SK-N-SH (cell line): ENCODE measurements at regions not wholly inside any gene's neighbourhood (a gene's known extent, or its start where the extent isn't known, plus 50 kb on each side); places are given as distances from the start of the nearest gene placed in this dataset.

ENCODE experiments used
- CTCF ChIA-PET: fragments of 300-600, 350-600 bp; formaldehyde crosslinking; extraction: SDS; loops from one replicate; lab custom pipeline; 2021; lab: Yijun Ruan, JAX
- POLR2A ChIA-PET: fragments of 350-600 bp; sonication (Branson Sonifier 250); formaldehyde crosslinking; extraction: SDS; loops from one replicate; lab custom pipeline; 2020; ENCODE audit warnings: antibody characterized with exemption, inconsistent platforms; lab: Yijun Ruan, JAX
- DNase-seq: peaks from one replicate; pipeline ENCODE4 v3.0.0; 2012
- H2AFZ ChIP-seq: fragments of 200-600 bp; sonication (generic); 2 replicates; pipeline ENCODE4 v1.8.1; 2016; ENCODE audit warnings: antibody characterized with exemption, mild to moderate bottlenecking, low read depth
- H3F3A ChIP-seq: fragments of 200-600 bp; sonication (generic); replicated peaks from 2 replicates; pipeline ENCODE3; 2016; ENCODE audit warnings: antibody characterized with exemption, mild to moderate bottlenecking; ENCODE audit not compliant: insufficient read depth
- H3K27ac ChIP-seq, 2 experiments: fragments of 200-500 bp in 1 of 2; fragments of 200-600 bp in 1 of 2; sonication (Bioruptor generic) in 1 of 2; sonication (generic), shearing (Covaris generic) in 1 of 2; 2 replicates each; pipeline versions ENCODE4 v1.5.1 to v1.6.1; 2014 to 2016; ENCODE audit warnings: low read depth in 2 of 2, inconsistent platforms in 1 of 2, low read length in 1 of 2, mild to moderate bottlenecking in 1 of 2, mixed read lengths in 1 of 2
- H3K27me3 ChIP-seq: fragments of 200-600 bp; sonication (generic), shearing (Covaris generic); 2 replicates; pipeline ENCODE4 v1.6.1; 2016; ENCODE audit warnings: mixed run types; ENCODE audit not compliant: insufficient read depth
- H3K36me3 ChIP-seq, 2 experiments: fragments of 200-500 bp in 1 of 2; fragments of 200-600 bp in 1 of 2; sonication (Bioruptor generic) in 1 of 2; sonication (generic) in 1 of 2; replicated peaks in 1 of 2; 2 replicates each; pipeline versions ENCODE3 to v1.5.1; 2014 to 2016; ENCODE audit warnings: low read length in 1 of 2, mild to moderate bottlenecking in 1 of 2; ENCODE audit not compliant: insufficient read depth in 2 of 2, control insufficient read depth in 1 of 2
- H3K4me1 ChIP-seq, 2 experiments: fragments of 200-500 bp in 1 of 2; fragments of 200-600 bp in 1 of 2; sonication (Bioruptor generic) in 1 of 2; sonication (generic), shearing (Covaris generic) in 1 of 2; 2 replicates each; pipeline versions ENCODE4 v1.5.1 to v1.6.1; 2014 to 2016; ENCODE audit warnings: low read depth in 1 of 2, low read length in 1 of 2, mixed run types in 1 of 2; ENCODE audit not compliant: insufficient read depth in 2 of 2, control insufficient read depth in 1 of 2
- H3K4me2 ChIP-seq: fragments of 200-600 bp; sonication (generic), shearing (Covaris generic); 2 replicates; pipeline ENCODE4 v1.6.1; 2017; ENCODE audit warnings: mixed run types
- H3K4me3 ChIP-seq, 2 experiments: fragments of 200-500 bp in 1 of 2; fragments of 200-600 bp in 1 of 2; sonication (Bioruptor generic) in 1 of 2; sonication (generic), shearing (Covaris generic) in 1 of 2; 2 replicates each; pipeline versions ENCODE4 v1.5.1 to v1.8.1; 2014 to 2016; ENCODE audit warnings: low read depth in 2 of 2, inconsistent platforms in 1 of 2, low read length in 1 of 2, mild to moderate bottlenecking in 1 of 2, mixed read lengths in 1 of 2, moderate library complexity in 1 of 2
- H3K79me2 ChIP-seq: fragments of 200-600 bp; sonication (generic); 2 replicates; pipeline ENCODE4 v1.8.1; 2017; ENCODE audit warnings: mild to moderate bottlenecking; ENCODE audit not compliant: insufficient read depth
- H3K9ac ChIP-seq: fragments of 200-600 bp; sonication (generic); 2 replicates; pipeline ENCODE4 v1.6.1; 2017; ENCODE audit warnings: mixed run types
- H3K9me2 ChIP-seq: fragments of 200-600 bp; sonication (generic); 2 replicates; pipeline ENCODE4 v1.6.1; 2017; ENCODE audit warnings: mixed run types
- H3K9me3 ChIP-seq: fragments of 200-600 bp; sonication (generic); 2 replicates; pipeline ENCODE4 v1.6.1; 2017; ENCODE audit warnings: mixed run types, mild to moderate bottlenecking, moderate library complexity
- H4K20me1 ChIP-seq: fragments of 200-600 bp; sonication (generic); 2 replicates; pipeline ENCODE4 v1.6.1; 2017; ENCODE audit warnings: mild to moderate bottlenecking, mixed run types; ENCODE audit not compliant: insufficient read depth
- CHD2 ChIP-seq: fragments of 150-350 bp; IDR thresholded peaks from 2 replicates; pipeline ENCODE4 v1.6.1; 2018; ENCODE audit warnings: low read length; ENCODE audit not compliant: partially characterized antibody
- EZH2phosphoT487 ChIP-seq: fragments of 200-600 bp; sonication (generic); IDR thresholded peaks from 2 replicates; pipeline ENCODE4 v1.6.1; 2017; ENCODE audit warnings: low read depth, mixed run types, mild to moderate bottlenecking, antibody characterized with exemption, moderate library complexity, borderline replicate concordance
- FOSL2 ChIP-seq: IDR thresholded peaks from 2 replicates; pipeline ENCODE4 v1.4.0; 2012; ENCODE audit warnings: low read depth, mild to moderate bottlenecking, moderate library complexity, borderline replicate concordance
- FOXM1 ChIP-seq: IDR thresholded peaks from 2 replicates; pipeline ENCODE4 v1.4.0; 2012; ENCODE audit warnings: low read depth, mild to moderate bottlenecking
- GATA2 ChIP-seq: sonication (generic); formaldehyde crosslinking; IDR thresholded peaks from 2 replicates; pipeline ENCODE4 v1.5.0; 2020; ENCODE audit warnings: mild to moderate bottlenecking, missing genetic modification reagents
- JUND ChIP-seq: IDR thresholded peaks from 2 replicates; pipeline ENCODE4 v1.4.0; 2012
- MEF2A ChIP-seq: IDR thresholded peaks from 2 replicates; pipeline ENCODE4 v1.4.0; 2012; ENCODE audit warnings: low read depth, borderline replicate concordance
- POLR2AphosphoS5 ChIP-seq: IDR thresholded peaks from 2 replicates; pipeline ENCODE4 v1.6.1; 2012; ENCODE audit warnings: low read depth, low read length
- RAD21 ChIP-seq: IDR thresholded peaks from 2 replicates; pipeline ENCODE4 v1.6.1; 2012; ENCODE audit warnings: mild to moderate bottlenecking, low read length
- RCOR1 ChIP-seq: fragments of 150-350 bp; IDR thresholded peaks from 2 replicates; pipeline ENCODE4 v1.6.1; 2017; ENCODE audit warnings: antibody characterized with exemption, low read length
- RFX5 ChIP-seq: IDR thresholded peaks from 2 replicates; pipeline ENCODE4 v1.6.1; 2012; ENCODE audit warnings: mild to moderate bottlenecking, improper control_type of control experiment, low read length
- RXRA ChIP-seq: IDR thresholded peaks from 2 replicates; pipeline ENCODE4 v1.4.0; 2012; ENCODE audit warnings: low read depth, mild to moderate bottlenecking, borderline replicate concordance
- TAF1 ChIP-seq: IDR thresholded peaks from 2 replicates; pipeline ENCODE4 v1.6.1; 2012; ENCODE audit warnings: low read depth, mild to moderate bottlenecking, low read length, moderate library complexity, borderline replicate concordance
- TEAD4 ChIP-seq: IDR thresholded peaks from 2 replicates; pipeline ENCODE4 v1.4.0; 2012; ENCODE audit warnings: mild to moderate bottlenecking, borderline replicate concordance; ENCODE audit not compliant: insufficient read depth
- YY1 ChIP-seq: IDR thresholded peaks from 2 replicates; pipeline ENCODE4 v1.4.0; 2012; ENCODE audit warnings: low read depth, mild to moderate bottlenecking
- WGBS: methylation state at CpG from one replicate; pipeline ENCODE4 v1.1.6; 2017; ENCODE audit warnings: low lambda C conversion rate; 5-methylcytosine and 5-hydroxymethylcytosine counted together
- TF ChIP-seq, protein P1 (sequence below): fragments of 200-600 bp; sonication (generic); IDR thresholded peaks from 2 replicates; pipeline ENCODE4 v1.6.1; 2017; ENCODE audit warnings: antibody characterized with exemption, mild to moderate bottlenecking, moderate library complexity
- TF ChIP-seq, protein P2 (sequence below): fragments of 150-350 bp; IDR thresholded peaks from 2 replicates; pipeline ENCODE4 v1.6.1; 2016; ENCODE audit warnings: mild to moderate bottlenecking, low read depth, low read length
- TF ChIP-seq, protein P3 (sequence below): IDR thresholded peaks from 2 replicates; pipeline ENCODE4 v1.4.0; 2012; ENCODE audit warnings: low read depth, borderline replicate concordance
- TF ChIP-seq, protein P4 (sequence below): IDR thresholded peaks from 2 replicates; pipeline ENCODE4 v1.4.0; 2012; ENCODE audit warnings: low read depth
- TF ChIP-seq, protein P5 (sequence below): fragments of 150-350 bp; IDR thresholded peaks from 2 replicates; pipeline ENCODE4 v1.6.1; 2017; ENCODE audit warnings: antibody characterized with exemption, low read length, low read depth, borderline replicate concordance

DNA sequence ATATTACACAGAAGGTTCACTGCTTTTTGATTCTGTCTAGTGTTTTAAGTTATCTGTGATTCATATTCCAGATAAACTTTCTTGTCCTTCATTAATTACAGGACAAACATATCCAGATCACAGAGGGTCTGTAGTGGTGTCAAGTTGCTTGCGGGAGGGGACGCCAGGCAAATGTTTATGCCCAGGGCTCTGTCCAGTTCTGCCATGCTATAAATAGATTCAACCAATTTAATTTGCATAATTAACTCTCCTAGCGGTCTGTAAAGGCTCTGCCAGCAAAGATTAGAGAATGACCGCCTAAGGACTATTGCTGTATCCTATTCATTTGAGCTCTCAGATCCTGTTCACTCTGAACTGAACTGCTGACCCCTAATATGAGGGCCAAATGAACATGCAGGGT, 59.7 kb upstream of the TRPC4 start:
- H3K27ac ChIP-seq, result no peak overlapping the region
- H3K79me2 ChIP-seq, result no peaks in the 10 kb centered on the region
- no peaks in the 10 kb centered on the region for H4K20me1 ChIP-seq
- no peak overlapping the region for H2AFZ ChIP-seq
- TF ChIP-seq, protein P1, sequence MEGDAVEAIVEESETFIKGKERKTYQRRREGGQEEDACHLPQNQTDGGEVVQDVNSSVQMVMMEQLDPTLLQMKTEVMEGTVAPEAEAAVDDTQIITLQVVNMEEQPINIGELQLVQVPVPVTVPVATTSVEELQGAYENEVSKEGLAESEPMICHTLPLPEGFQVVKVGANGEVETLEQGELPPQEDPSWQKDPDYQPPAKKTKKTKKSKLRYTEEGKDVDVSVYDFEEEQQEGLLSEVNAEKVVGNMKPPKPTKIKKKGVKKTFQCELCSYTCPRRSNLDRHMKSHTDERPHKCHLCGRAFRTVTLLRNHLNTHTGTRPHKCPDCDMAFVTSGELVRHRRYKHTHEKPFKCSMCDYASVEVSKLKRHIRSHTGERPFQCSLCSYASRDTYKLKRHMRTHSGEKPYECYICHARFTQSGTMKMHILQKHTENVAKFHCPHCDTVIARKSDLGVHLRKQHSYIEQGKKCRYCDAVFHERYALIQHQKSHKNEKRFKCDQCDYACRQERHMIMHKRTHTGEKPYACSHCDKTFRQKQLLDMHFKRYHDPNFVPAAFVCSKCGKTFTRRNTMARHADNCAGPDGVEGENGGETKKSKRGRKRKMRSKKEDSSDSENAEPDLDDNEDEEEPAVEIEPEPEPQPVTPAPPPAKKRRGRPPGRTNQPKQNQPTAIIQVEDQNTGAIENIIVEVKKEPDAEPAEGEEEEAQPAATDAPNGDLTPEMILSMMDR, result no peak
- TF ChIP-seq JUND (no peak), FOXM1 (no peak), EZH2phosphoT487 (no peak), TAF1 (no peak), RXRA (no peak), RAD21 (no peak), RFX5 (no peak), CHD2 (no peak), POLR2AphosphoS5 (no peak), TEAD4 (no peak), MEF2A (no peak), FOSL2 (no peak), GATA2 (CRISPR knock-in tag) (no peak), YY1 (no peak), RCOR1 (no peak)
- TF ChIP-seq, protein P2, sequence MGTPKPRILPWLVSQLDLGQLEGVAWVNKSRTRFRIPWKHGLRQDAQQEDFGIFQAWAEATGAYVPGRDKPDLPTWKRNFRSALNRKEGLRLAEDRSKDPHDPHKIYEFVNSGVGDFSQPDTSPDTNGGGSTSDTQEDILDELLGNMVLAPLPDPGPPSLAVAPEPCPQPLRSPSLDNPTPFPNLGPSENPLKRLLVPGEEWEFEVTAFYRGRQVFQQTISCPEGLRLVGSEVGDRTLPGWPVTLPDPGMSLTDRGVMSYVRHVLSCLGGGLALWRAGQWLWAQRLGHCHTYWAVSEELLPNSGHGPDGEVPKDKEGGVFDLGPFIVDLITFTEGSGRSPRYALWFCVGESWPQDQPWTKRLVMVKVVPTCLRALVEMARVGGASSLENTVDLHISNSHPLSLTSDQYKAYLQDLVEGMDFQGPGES, result no peak
- TF ChIP-seq, protein P3, sequence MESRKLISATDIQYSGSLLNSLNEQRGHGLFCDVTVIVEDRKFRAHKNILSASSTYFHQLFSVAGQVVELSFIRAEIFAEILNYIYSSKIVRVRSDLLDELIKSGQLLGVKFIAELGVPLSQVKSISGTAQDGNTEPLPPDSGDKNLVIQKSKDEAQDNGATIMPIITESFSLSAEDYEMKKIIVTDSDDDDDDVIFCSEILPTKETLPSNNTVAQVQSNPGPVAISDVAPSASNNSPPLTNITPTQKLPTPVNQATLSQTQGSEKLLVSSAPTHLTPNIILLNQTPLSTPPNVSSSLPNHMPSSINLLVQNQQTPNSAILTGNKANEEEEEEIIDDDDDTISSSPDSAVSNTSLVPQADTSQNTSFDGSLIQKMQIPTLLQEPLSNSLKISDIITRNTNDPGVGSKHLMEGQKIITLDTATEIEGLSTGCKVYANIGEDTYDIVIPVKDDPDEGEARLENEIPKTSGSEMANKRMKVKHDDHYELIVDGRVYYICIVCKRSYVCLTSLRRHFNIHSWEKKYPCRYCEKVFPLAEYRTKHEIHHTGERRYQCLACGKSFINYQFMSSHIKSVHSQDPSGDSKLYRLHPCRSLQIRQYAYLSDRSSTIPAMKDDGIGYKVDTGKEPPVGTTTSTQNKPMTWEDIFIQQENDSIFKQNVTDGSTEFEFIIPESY, result no peak
- TF ChIP-seq, protein P4, sequence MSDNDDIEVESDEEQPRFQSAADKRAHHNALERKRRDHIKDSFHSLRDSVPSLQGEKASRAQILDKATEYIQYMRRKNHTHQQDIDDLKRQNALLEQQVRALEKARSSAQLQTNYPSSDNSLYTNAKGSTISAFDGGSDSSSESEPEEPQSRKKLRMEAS, result no peak
- TF ChIP-seq, protein P5, sequence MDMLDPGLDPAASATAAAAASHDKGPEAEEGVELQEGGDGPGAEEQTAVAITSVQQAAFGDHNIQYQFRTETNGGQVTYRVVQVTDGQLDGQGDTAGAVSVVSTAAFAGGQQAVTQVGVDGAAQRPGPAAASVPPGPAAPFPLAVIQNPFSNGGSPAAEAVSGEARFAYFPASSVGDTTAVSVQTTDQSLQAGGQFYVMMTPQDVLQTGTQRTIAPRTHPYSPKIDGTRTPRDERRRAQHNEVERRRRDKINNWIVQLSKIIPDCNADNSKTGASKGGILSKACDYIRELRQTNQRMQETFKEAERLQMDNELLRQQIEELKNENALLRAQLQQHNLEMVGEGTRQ, result no peak
- H3K4me3 ChIP-seq, result no peak overlapping the region
- POLR2A ChIA-PET, result no interaction called here
- 3% methylated on average over 4 of the region's 4 CpGs for WGBS
- no peak overlapping the region for H3K9ac ChIP-seq
- no peaks in the 10 kb centered on the region for H3K36me3 ChIP-seq
- H3K9me3 ChIP-seq, result no peaks in the 10 kb centered on the region
- no peaks in the 10 kb centered on the region for H3F3A ChIP-seq
- peaks cover 11% of the 10 kb centered on the region; the same call in 1 of the 2 replicates for H3K27me3 ChIP-seq
- CTCF ChIA-PET, result interaction anchor here (0.6 kb wide), 1 partner anchor 25 kb away, joined by 3 read pairs; no protein-coding TSS in a partner anchor
- DNase-seq, result no peak
- H3K4me1 ChIP-seq, result peaks cover 0 to 4% of the 10 kb centered on the region in 2 experiments; a peak in 1 of 4 replicates
- H3K9me2 ChIP-seq, result no peaks in the 10 kb centered on the region
- no peak overlapping the region for H3K4me2 ChIP-seq
